Left hindlimb (tissue), 1 donor: ENCODE measurements at regions not wholly inside any gene's neighbourhood (a gene's known extent, or its start where the extent isn't known, plus 50 kb on each side); places are given as distances from the start of the nearest gene placed in this dataset.

ENCODE experiments used
- DNase-seq: peaks from one replicate; pipeline ENCODE4 v3.0.0-alpha.2; 2018

- DNase-seq: no peak
Observed at GRCh38 chr13:81738364-81738763, 1397.4 kb upstream of the SPRY2 start.

GRCh38 chr13:81726037-81726726 lies 1385.3 kb upstream of the SPRY2 start:
- no peak for DNase-seq

- DNase-seq: no peak
Observed at GRCh38 chr13:81722456-81722855, 1381.5 kb upstream of the SPRY2 start.

- DNase-seq: no peak
Observed at GRCh38 chr13:81721400-81721799, 1380.5 kb upstream of the SPRY2 start.

GRCh38 chr13:81714513-81714912 lies 1373.6 kb upstream of the SPRY2 start:
- DNase-seq: no peak

GRCh38 chr13:81713201-81713600 lies 1372.3 kb upstream of the SPRY2 start:
- DNase-seq: no peak

- no peak for DNase-seq
Observed at GRCh38 chr13:81697826-81698225, 1356.9 kb upstream of the SPRY2 start.

GRCh38 chr13:81686877-81687276 lies 1346.0 kb upstream of the SPRY2 start:
- no peak for DNase-seq

GRCh38 chr13:81683521-81683920 lies 1342.6 kb upstream of the SPRY2 start:
- DNase-seq: no peak

GRCh38 chr13:81682081-81682630 lies 1341.2 kb upstream of the SPRY2 start:
- DNase-seq: no peak

- no peak for DNase-seq
Observed at GRCh38 chr13:81677857-81678256, 1336.9 kb upstream of the SPRY2 start.

- no peak for DNase-seq
Observed at GRCh38 chr13:81676008-81676407, 1335.1 kb upstream of the SPRY2 start.

- no peak for DNase-seq
Observed at GRCh38 chr13:81671064-81671463, 1330.1 kb upstream of the SPRY2 start.

GRCh38 chr13:81670048-81670447 lies 1329.1 kb upstream of the SPRY2 start:
- no peak for DNase-seq

GRCh38 chr13:81664872-81665271 lies 1323.9 kb upstream of the SPRY2 start:
- DNase-seq: no peak

GRCh38 chr13:81659984-81660383 lies 1319.1 kb upstream of the SPRY2 start:
- no peak for DNase-seq

- no peak for DNase-seq
Observed at GRCh38 chr13:81658598-81659370, 1317.9 kb upstream of the SPRY2 start.

- no peak for DNase-seq
Observed at GRCh38 chr13:81639984-81640582, 1299.2 kb upstream of the SPRY2 start.

- DNase-seq: no peak
Observed at GRCh38 chr13:81637457-81637856, 1296.5 kb upstream of the SPRY2 start.

- no peak for DNase-seq
Observed at GRCh38 chr13:81636120-81636519, 1295.2 kb upstream of the SPRY2 start.

- DNase-seq: no peak
Observed at GRCh38 chr13:81615031-81615430, 1274.1 kb upstream of the SPRY2 start.

GRCh38 chr13:81610644-81611043 lies 1269.7 kb upstream of the SPRY2 start:
- no peak for DNase-seq

GRCh38 chr13:81609335-81609734 lies 1268.4 kb upstream of the SPRY2 start:
- no peak for DNase-seq

- no peak for DNase-seq
Observed at GRCh38 chr13:81606074-81606473, 1265.1 kb upstream of the SPRY2 start.
